Kidney (tissue), 13 donors: ENCODE measurements at regions not wholly inside any gene's neighbourhood (a gene's known extent, or its start where the extent isn't known, plus 50 kb on each side); places are given as distances from the start of the nearest gene placed in this dataset.

Source experiments
- DNase-seq, 5 donors: peaks; one replicate each; pipeline ENCODE4 v3.0.0-alpha.2; 2013 to 2020
- FAIRE-seq: peaks from 2 replicates; lab custom pipeline; 2012; peaks lifted over from hg19 to GRCh38; lab: Jason Lieb, UNC
- H3K27ac ChIP-seq, 2 donors: one replicate each; pipeline ENCODE4 v1.7.0; 2013; ENCODE audit warnings: low read depth in 2 of 2, low read length in 2 of 2, inconsistent platforms in 1 of 2
- H3K27me3 ChIP-seq: one replicate; pipeline ENCODE4 v1.7.1; 2013; ENCODE audit warnings: low read length, inconsistent platforms; ENCODE audit not compliant: control insufficient read depth, insufficient read depth
- H3K36me3 ChIP-seq, 3 donors: one replicate each; pipeline versions ENCODE4 v1.7.0 to v1.7.1; 2013; ENCODE audit warnings: low read length in 3 of 3, control low read depth in 1 of 3, inconsistent platforms in 1 of 3; ENCODE audit not compliant: insufficient read depth in 3 of 3, control insufficient read depth in 2 of 3
- H3K4me1 ChIP-seq, 3 donors: one replicate each; pipeline versions ENCODE4 v1.7.0 to v1.7.1; 2013; ENCODE audit warnings: low read length in 3 of 3, inconsistent platforms in 1 of 3, low read depth in 1 of 3; ENCODE audit not compliant: control insufficient read depth in 2 of 3, insufficient read depth in 2 of 3
- H3K4me3 ChIP-seq, 3 donors: one replicate each; pipeline versions ENCODE4 v1.7.0 to v1.8.1; 2013; ENCODE audit warnings: low read length in 3 of 3, control low read depth in 1 of 3, inconsistent platforms in 1 of 3
- H3K9ac ChIP-seq, 3 donors: one replicate each; pipeline versions ENCODE4 v1.7.0 to v1.7.1; 2013; ENCODE audit warnings: low read length in 3 of 3, control low read depth in 1 of 3, inconsistent platforms in 1 of 3
- H3K9me3 ChIP-seq, 3 donors: one replicate each; pipeline versions ENCODE4 v1.7.0 to v1.7.1; 2013; ENCODE audit warnings: low read length in 3 of 3, control low read depth in 1 of 3, inconsistent platforms in 1 of 3; ENCODE audit not compliant: control insufficient read depth in 2 of 3, insufficient read depth in 1 of 3
- CTCF ChIP-seq: IDR thresholded peaks from 3 replicates; pipeline ENCODE4 v1.5.1; 2012; ENCODE audit warnings: mild to moderate bottlenecking, moderate library complexity, borderline replicate concordance; ENCODE audit not compliant: insufficient read depth; ENCODE audit errors: extremely low read depth
- intact Hi-C: fragments of 100-400 bp; cut with DNase I; formaldehyde crosslinking; loops from one replicate; pipeline ENCODE4 v1.11.1; 2022
- donor health status: control.
- donor health status: control.
- donor health status: control.
- donor health status: control.
- donor health status: control.
- donor health status: DM: yes; HTN: yes; CAD: no.
- donor health status: Normal renal cell carcinoma (clear cell type).

DNA sequence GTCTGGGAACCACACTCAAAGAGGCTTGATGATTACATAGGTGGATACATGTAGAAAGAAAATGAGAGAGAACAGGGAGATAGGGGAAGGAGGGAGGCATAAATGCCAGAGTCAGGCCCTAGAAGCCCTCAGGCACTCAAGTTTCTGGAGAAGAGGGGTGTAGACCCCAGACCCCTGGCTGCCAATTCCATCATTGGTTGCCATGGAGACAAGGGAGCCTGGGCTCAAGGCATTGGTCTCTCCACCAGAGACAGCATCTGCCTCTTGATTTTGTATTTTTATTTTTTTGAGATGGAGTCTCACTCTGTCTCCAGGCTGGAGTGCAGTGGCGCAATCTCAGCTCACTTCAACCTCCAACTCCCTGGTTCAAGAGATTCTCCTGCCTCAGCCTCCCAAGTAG, 114.3 kb upstream of the GRIK3 start:
- DNase-seq: no peak
- FAIRE-seq: no peak
- Histone ChIP-seq H3K36me3 (no peaks in the 10 kb centered on the region), H3K27ac (no peak overlapping the region), H3K9me3 (no peaks in the 10 kb centered on the region), H3K4me1 (no peaks in the 10 kb centered on the region), H3K4me3 (no peak overlapping the region), H3K27me3 (no peaks in the 10 kb centered on the region), H3K9ac (no peak overlapping the region)
- no peak for TF ChIP-seq CTCF
- intact Hi-C loops: no loop called here

GRCh38 chr1:37149296-37149695, 115.0 kb upstream of the GRIK3 start:
- intact Hi-C loops: no loop called here
- H3K27me3 ChIP-seq: no peaks in the 10 kb centered on the region
- no peaks in the 10 kb centered on the region for H3K9me3 ChIP-seq
- TF ChIP-seq CTCF: no peak
- H3K4me1 ChIP-seq: no peaks in the 10 kb centered on the region
- H3K27ac ChIP-seq: no peak overlapping the region
- no peak overlapping the region for H3K9ac ChIP-seq
- FAIRE-seq (no peak), DNase-seq (no peak)
- H3K36me3 ChIP-seq: no peaks in the 10 kb centered on the region
- no peak overlapping the region for H3K4me3 ChIP-seq

DNA sequence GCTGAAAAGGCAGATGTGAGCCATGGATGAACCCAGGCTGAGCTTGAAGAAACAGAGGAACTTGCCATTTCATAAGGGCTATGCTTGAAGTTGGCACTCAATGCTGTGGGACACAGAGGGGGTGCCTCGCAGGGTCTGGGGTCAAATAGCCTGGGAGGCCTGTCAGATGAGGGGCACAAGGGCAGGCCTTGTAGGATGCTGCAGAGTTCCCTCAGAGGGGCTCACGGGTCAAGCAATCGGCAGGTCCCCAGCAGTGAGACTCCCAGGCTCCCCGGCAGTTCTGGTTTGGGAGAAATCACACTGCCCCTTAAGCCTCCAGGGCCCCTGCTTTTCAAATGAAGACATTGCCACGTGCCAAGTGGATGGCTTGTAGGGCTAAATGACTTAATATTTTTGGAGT, 116.7 kb upstream of the GRIK3 start:
- FAIRE-seq (no peak), DNase-seq (no peak)
- Histone ChIP-seq H3K4me1 (no peaks in the 10 kb centered on the region), H3K4me3 (no peak overlapping the region), H3K9me3 (no peaks in the 10 kb centered on the region), H3K27me3 (no peaks in the 10 kb centered on the region), H3K27ac (no peak overlapping the region), H3K36me3 (no peaks in the 10 kb centered on the region), H3K9ac (no peak overlapping the region)
- TF ChIP-seq CTCF: no peak
- intact Hi-C loops: no loop called here

GRCh38 chr1:37151789-37152188, 117.5 kb upstream of the GRIK3 start:
- intact Hi-C loops: no loop called here
- Histone ChIP-seq H3K4me3 (no peak overlapping the region), H3K27me3 (no peaks in the 10 kb centered on the region), H3K36me3 (no peaks in the 10 kb centered on the region), H3K9ac (no peak overlapping the region), H3K4me1 (no peaks in the 10 kb centered on the region), H3K27ac (no peak overlapping the region), H3K9me3 (no peaks in the 10 kb centered on the region)
- no peak for DNase-seq
- FAIRE-seq: no peak
- no peak for TF ChIP-seq CTCF
